Psoas muscle (tissue), 7 donors: ENCODE measurements at regions not wholly inside any gene's neighbourhood (a gene's known extent, or its start where the extent isn't known, plus 50 kb on each side); places are given as distances from the start of the nearest gene placed in this dataset.
"Not testable (repeated sequence)": the region's sequence is repeated elsewhere in the genome, so short reads cannot be mapped to it uniquely, and the experiment has no call there.

ENCODE experiments used
- ATAC-seq, 4 donors: fragments of 200-7000 bp; cut with Tn5 transposase; one replicate each; pipeline ENCODE4 v1.9.1; 2020; ENCODE audit warnings: moderate library complexity in 3 of 4, mild to moderate bottlenecking in 2 of 4
- DNase-seq, 2 donors: peaks; one replicate each; pipeline ENCODE4 v3.0.0-alpha.2; 2020
- H3K27ac ChIP-seq: fragments of 200-600 bp; one replicate; pipeline ENCODE4 v1.8.0; 2022
- H3K27me3 ChIP-seq, 3 donors: fragments of 200-600 bp in 1 of 3; one replicate each; pipeline versions ENCODE4 v1.6.1 to v1.8.0; 2013 to 2022; ENCODE audit warnings: low read length in 2 of 3, mild to moderate bottlenecking in 2 of 3, moderate library complexity in 1 of 3; ENCODE audit not compliant: insufficient read depth in 3 of 3
- H3K36me3 ChIP-seq, 2 donors: fragments of 200-600 bp in 1 of 2; one replicate each; pipeline versions ENCODE4 v1.6.1 to v1.8.0; 2013 to 2022; ENCODE audit warnings: low read depth in 1 of 2, mild to moderate bottlenecking in 1 of 2, moderate library complexity in 1 of 2; ENCODE audit not compliant: insufficient read depth in 1 of 2
- H3K4me1 ChIP-seq: fragments of 200-600 bp; one replicate; pipeline ENCODE4 v1.8.0; 2022
- H3K4me3 ChIP-seq: fragments of 200-600 bp; one replicate; pipeline ENCODE4 v1.8.0; 2022; ENCODE audit warnings: mild to moderate bottlenecking
- H3K9me3 ChIP-seq: fragments of 200-600 bp; one replicate; pipeline ENCODE4 v1.8.0; 2022
- CTCF ChIP-seq: fragments of 200-600 bp; IDR thresholded peaks from one replicate; pipeline ENCODE4 v1.8.0; 2022; ENCODE audit warnings: antibody characterized with exemption
- WGBS, 3 donors: extraction: QIAGEN DNeasy Blood & Tissue Kit; methylation state at CpG; one replicate each; pipeline versions ENCODE4 v1.1.6 to v1.1.7; 2013; 5-methylcytosine and 5-hydroxymethylcytosine counted together
- intact Hi-C, 2 donors: fragments of 100-400 bp; cut with DNase I; formaldehyde crosslinking; loops; one replicate each; pipeline versions ENCODE4 v1.11.0 to v1.14.2; 2022
- donor health status: healthy with polysubstance abuse.
- donor health status: DM: no; HTN: no; CAD: no; lungs with moderate emphysema.
- donor health status: Bipolar disorder and iron deficiency.
- donor health status: healthy.
- donor health status: DM: yes; HTN: yes; CAD: no.
- donor health status: DM: no; HTN: no; CAD: no.
- donor health status: DM: yes; HTN: yes; CAD: no.

DNA sequence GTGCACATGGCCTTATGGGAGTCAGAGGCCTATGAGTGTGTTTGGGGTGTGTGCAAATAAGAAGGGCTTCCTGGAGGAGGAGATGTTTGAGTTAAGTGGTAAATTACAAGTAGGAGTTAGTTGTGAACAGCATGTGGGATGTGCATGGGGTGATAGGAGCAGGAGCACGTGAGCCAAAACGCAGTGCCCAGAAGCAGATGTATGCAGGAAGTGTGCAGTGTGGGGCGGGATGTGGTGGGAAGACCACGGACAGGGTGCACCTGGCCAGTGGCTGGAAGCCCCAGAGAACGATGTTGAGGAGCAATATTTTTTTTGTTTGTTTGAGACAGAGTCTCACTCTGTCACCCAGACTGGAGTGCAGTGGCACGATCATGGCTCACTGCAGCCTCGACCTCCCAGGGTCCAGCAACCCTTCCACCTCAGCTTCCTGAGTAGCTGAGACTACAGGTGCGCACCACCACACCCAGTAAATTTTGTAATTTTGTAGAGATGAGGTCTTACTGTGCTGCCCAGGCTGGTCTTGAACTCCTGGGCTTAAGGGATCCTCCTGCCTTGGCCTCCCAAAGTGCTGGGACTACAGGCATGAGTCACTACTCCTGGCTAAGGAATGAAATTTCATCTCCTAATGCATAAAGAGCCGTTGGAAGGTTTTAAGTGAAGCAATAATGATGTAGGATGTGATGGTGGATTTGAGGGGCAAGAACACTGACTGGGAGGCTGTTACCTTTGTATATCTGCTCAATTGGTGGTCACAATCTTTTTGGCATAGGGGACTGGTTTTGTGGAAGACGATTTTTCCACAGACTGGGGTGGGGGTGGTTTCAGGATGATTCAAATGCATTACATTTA, 78.4 kb downstream of the LYZL2 start:
- intact Hi-C loops, result no loop called here
- H3K27ac ChIP-seq, result no peak overlapping the region
- WGBS, 3 donors, result 77 to 83% (median 81%) methylated on average over 10 of the region's 10 CpGs

DNA sequence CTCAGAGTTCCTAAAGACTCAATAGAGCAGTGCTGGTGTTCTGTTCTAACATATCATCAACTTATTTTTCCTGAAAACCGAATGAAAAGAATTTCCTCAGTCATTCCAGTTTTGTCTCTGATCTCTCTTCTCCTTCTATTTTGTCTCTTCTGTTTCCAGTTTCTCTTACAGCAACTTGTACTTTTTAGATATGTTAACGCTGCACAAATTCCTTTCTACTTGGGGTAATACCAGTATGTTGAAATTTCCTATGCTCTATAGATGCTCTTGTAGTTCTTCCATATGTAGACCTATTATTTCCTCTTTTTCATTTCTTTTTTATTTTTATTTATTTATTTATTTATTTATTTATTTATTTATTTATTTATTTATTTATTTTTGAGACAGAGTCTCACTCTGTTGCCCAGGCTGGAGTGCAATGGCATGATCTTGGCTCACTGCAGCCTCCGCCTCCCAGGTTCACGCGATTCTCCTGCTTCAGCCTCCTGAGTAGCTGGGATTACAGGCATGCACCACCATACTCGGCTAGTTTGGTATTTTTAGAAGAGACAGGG, 80.3 kb downstream of the LYZL2 start:
- H3K36me3 ChIP-seq, H3K4me3 ChIP-seq, ATAC-seq, H3K4me1 ChIP-seq, H3K9me3 ChIP-seq, H3K27ac ChIP-seq, intact Hi-C loops, H3K27me3 ChIP-seq, DNase-seq: not testable (repeated sequence)
- 87 to 89% (median 89%) methylated on average over 6 of the region's 6 CpGs for WGBS, 3 donors

More for the DNA sequence above, 78.4 kb downstream of the LYZL2 start:
- Histone ChIP-seq H3K4me3 (no peak overlapping the region), H3K27me3 (no peaks in the 10 kb centered on the region), H3K4me1 (no peaks in the 10 kb centered on the region), H3K36me3 (no peaks in the 10 kb centered on the region), H3K9me3 (no peaks in the 10 kb centered on the region)
- no peak for ATAC-seq
- no peak for TF ChIP-seq CTCF
- DNase-seq, result no peak

DNA sequence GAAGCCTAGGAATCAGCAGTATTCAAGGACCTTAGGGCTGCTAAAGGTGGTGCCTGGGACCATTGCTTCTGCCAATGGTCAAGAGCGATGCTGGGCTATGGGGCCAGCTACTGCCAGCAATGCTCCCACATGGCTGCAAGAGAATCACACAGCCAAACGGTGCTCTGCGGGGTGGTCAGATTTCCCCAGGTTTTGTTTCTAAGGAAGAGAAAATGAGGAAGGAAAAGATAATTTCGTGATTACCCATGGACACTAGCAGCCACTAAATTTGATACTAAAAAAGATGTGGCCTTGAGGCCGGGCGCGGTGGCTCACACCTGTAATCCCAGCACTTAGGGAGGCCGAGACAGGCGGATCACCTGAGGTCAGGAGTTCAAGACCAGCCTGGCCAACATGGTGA, 83.0 kb downstream of the LYZL2 start:
- no peak for TF ChIP-seq CTCF
- H3K27ac ChIP-seq, result no peak overlapping the region
- H3K4me3 ChIP-seq, result no peak overlapping the region
- H3K27me3 ChIP-seq, result no peaks in the 10 kb centered on the region
- intact Hi-C loops, result no loop called here
- H3K4me1 ChIP-seq, result no peaks in the 10 kb centered on the region
- H3K36me3 ChIP-seq, result no peaks in the 10 kb centered on the region
- DNase-seq, result no peak
- no peak for ATAC-seq
- H3K9me3 ChIP-seq, result no peaks in the 10 kb centered on the region
- 78 to 91% (median 87%) methylated on average over 9 of the region's 9 CpGs for WGBS, 3 donors

DNA sequence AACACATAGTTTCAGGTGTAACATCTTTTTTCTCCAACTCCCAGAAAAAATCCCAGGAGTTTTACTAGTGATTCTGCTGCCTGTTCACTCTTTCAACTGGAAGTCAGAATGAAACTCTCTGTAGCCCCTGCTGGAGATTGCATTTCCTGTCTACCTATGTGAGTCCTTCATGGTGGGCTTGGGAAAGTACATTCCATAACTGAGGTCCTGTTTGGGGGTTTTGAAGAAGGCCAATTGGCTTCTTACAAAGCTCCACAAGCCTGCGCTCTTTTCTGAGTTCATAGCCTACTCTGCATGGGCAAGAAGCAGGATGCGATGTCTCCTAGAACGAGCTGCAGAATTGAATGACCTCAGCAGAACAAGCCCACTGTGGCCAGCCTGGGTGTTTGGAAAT, 86.7 kb downstream of the LYZL2 start:
- Histone ChIP-seq H3K4me3 (no peak overlapping the region), H3K27me3 (no peaks in the 10 kb centered on the region), H3K4me1 (no peaks in the 10 kb centered on the region), H3K27ac (no peak overlapping the region), H3K36me3 (no peaks in the 10 kb centered on the region), H3K9me3 (no peaks in the 10 kb centered on the region)
- intact Hi-C loops, result no loop called here
- DNase-seq (no peak), ATAC-seq (no peak)
- WGBS, 3 donors, result 89 to 95% (median 92%) methylated on average over 3 of the region's 3 CpGs
- no peak for TF ChIP-seq CTCF

DNA sequence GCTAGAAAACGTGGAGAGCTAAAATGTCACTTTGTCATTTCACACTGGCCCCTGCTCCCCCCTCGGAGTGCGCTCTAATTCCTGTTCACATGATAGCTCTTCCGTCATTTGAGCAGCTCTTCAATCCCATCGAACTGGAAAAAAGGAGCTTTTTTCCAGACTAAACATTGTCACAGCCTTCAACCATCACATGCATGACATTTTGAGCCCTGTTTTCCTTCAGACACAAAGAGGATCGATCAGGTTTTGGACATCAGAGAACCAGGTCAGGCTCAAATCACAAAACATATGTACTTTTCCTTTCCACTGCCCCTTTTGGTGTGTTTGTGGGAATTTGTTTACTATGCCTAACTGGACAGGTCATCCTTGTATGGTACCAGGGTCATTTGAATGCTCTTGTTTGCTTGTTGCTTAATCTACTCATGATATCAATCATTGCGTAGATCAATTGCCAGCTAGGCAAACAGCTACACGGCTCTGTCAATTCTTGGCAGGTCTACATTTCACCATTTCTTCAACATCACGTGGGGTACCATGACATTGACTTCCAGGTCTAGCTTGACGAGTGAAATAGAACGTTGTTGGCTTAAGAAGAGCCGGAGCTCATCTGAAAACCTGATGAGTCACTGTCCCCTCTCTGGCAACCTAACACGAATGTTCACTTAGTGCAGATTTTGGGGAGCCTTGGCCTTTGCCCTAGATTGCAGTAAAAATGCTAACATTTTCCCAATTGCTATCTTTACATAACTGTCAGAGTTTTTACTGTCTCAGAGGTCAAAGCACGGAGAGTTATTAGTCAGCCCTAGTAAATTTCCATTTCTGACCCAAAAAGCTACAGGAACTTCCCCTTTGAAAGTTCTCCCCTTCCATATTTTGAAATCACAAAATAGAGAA, 87.3 kb downstream of the LYZL2 start:
- intact Hi-C loops, result no loop called here
- no peak for DNase-seq
- no peaks in the 10 kb centered on the region for H3K4me1 ChIP-seq

More for the DNA sequence above, 87.3 kb downstream of the LYZL2 start:
- WGBS, 3 donors, result 61 to 64% (median 61%) methylated on average over 14 of the region's 14 CpGs
- Histone ChIP-seq H3K27me3 (no peaks in the 10 kb centered on the region), H3K9me3 (no peaks in the 10 kb centered on the region), H3K36me3 (no peaks in the 10 kb centered on the region), H3K4me3 (no peak overlapping the region), H3K27ac (no peak overlapping the region)
- ATAC-seq, result no peak
- TF ChIP-seq CTCF, result no peak
